ENCODE measurements at regions not wholly inside any gene's neighbourhood (a gene's known extent, or its start where the extent isn't known, plus 50 kb on each side); places are given as distances from the start of the nearest gene placed in this dataset.

GRCh38 chr5:143484601-143485000 lies 81.1 kb upstream of the NR3C1 start:
- Histone ChIP-seq H3K27me3 (no peaks in the 10 kb centered on the region), H3K27ac (no peak overlapping the region), H4K20me1 (no peaks in the 10 kb centered on the region), H3K9ac (no peak overlapping the region), H3K36me3 (no peaks in the 10 kb centered on the region), H3K9me3 (no peaks in the 10 kb centered on the region), H3K4me3 (no peak overlapping the region), H3K4me2 (no peak overlapping the region), H3K4me1 (no peaks in the 10 kb centered on the region)
- TF ChIP-seq Cebpa-rat (IDR thresholded peaks at IDR 0.05): no peak

GRCh38 chr5:143481697-143482531 lies 78.4 kb upstream of the NR3C1 start:
- no peak overlapping the region for H3K27ac ChIP-seq
- H3K36me3 ChIP-seq: no peaks in the 10 kb centered on the region
- H4K20me1 ChIP-seq: no peaks in the 10 kb centered on the region
- H3K4me2 ChIP-seq: no peak overlapping the region
- no peaks in the 10 kb centered on the region for H3K4me1 ChIP-seq
- H3K4me3 ChIP-seq: no peak overlapping the region
- no peaks in the 10 kb centered on the region for H3K27me3 ChIP-seq
- TF ChIP-seq Cebpa-rat (IDR thresholded peaks at IDR 0.05): no peak
- no peaks in the 10 kb centered on the region for H3K9me3 ChIP-seq
- no peak overlapping the region for H3K9ac ChIP-seq

GRCh38 chr5:143480001-143480400 lies 76.5 kb upstream of the NR3C1 start:
- no peaks in the 10 kb centered on the region for H3K9me3 ChIP-seq
- H3K9ac ChIP-seq: no peak overlapping the region
- H3K27ac ChIP-seq: no peak overlapping the region
- no peak overlapping the region for H3K4me2 ChIP-seq
- H3K4me1 ChIP-seq: no peaks in the 10 kb centered on the region
- no peaks in the 10 kb centered on the region for H3K27me3 ChIP-seq
- H3K36me3 ChIP-seq: no peaks in the 10 kb centered on the region
- no peak overlapping the region for H3K4me3 ChIP-seq
- H4K20me1 ChIP-seq: no peaks in the 10 kb centered on the region
- TF ChIP-seq Cebpa-rat (IDR thresholded peaks at IDR 0.05): no peak

GRCh38 chr5:143479394-143479793 lies 75.9 kb upstream of the NR3C1 start:
- no peak overlapping the region for H3K27ac ChIP-seq
- H3K9ac ChIP-seq: no peak overlapping the region
- H4K20me1 ChIP-seq: no peaks in the 10 kb centered on the region
- no peaks in the 10 kb centered on the region for H3K9me3 ChIP-seq
- H3K27me3 ChIP-seq: no peaks in the 10 kb centered on the region
- H3K36me3 ChIP-seq: no peaks in the 10 kb centered on the region
- no peak for TF ChIP-seq Cebpa-rat (IDR thresholded peaks at IDR 0.05)
- no peak overlapping the region for H3K4me3 ChIP-seq
- no peaks in the 10 kb centered on the region for H3K4me1 ChIP-seq
- H3K4me2 ChIP-seq: no peak overlapping the region

GRCh38 chr5:143476601-143477211 lies 73.2 kb upstream of the NR3C1 start:
- Histone ChIP-seq H3K27me3 (no peaks in the 10 kb centered on the region), H3K9ac (no peak overlapping the region), H3K4me2 (no peak overlapping the region), H3K27ac (no peak overlapping the region), H3K36me3 (no peaks in the 10 kb centered on the region), H3K9me3 (no peaks in the 10 kb centered on the region), H4K20me1 (no peaks in the 10 kb centered on the region), H3K4me3 (no peak overlapping the region), H3K4me1 (no peaks in the 10 kb centered on the region)
- no peak for TF ChIP-seq Cebpa-rat (IDR thresholded peaks at IDR 0.05)

- Histone ChIP-seq H3K27me3 (no peaks in the 10 kb centered on the region), H3K4me2 (no peak overlapping the region), H3K4me1 (no peaks in the 10 kb centered on the region), H4K20me1 (no peaks in the 10 kb centered on the region), H3K9me3 (no peaks in the 10 kb centered on the region), H3K4me3 (no peak overlapping the region), H3K36me3 (no peaks in the 10 kb centered on the region), H3K27ac (no peak overlapping the region), H3K9ac (no peak overlapping the region)
- no peak for TF ChIP-seq Cebpa-rat (IDR thresholded peaks at IDR 0.05)
Measured at GRCh38 chr5:143474616-143475015, 71.1 kb upstream of the NR3C1 start.

- Histone ChIP-seq H3K27ac (no peak overlapping the region), H3K4me1 (no peaks in the 10 kb centered on the region), H3K9me3 (no peaks in the 10 kb centered on the region), H3K9ac (no peak overlapping the region), H3K4me2 (no peak overlapping the region), H3K4me3 (no peak overlapping the region), H3K36me3 (no peaks in the 10 kb centered on the region), H3K27me3 (no peaks in the 10 kb centered on the region), H4K20me1 (no peaks in the 10 kb centered on the region)
- no peak for TF ChIP-seq Cebpa-rat (IDR thresholded peaks at IDR 0.05)
Measured at GRCh38 chr5:143473481-143473880, 70.0 kb upstream of the NR3C1 start.

GRCh38 chr5:143472576-143472975 lies 69.1 kb upstream of the NR3C1 start:
- TF ChIP-seq Cebpa-rat (IDR thresholded peaks at IDR 0.05): no peak
- Histone ChIP-seq H3K9ac (no peak overlapping the region), H3K4me1 (no peaks in the 10 kb centered on the region), H3K4me2 (no peak overlapping the region), H3K4me3 (no peak overlapping the region), H3K27me3 (no peaks in the 10 kb centered on the region), H4K20me1 (no peaks in the 10 kb centered on the region), H3K36me3 (no peaks in the 10 kb centered on the region), H3K9me3 (no peaks in the 10 kb centered on the region), H3K27ac (no peak overlapping the region)

GRCh38 chr5:143471666-143472464 lies 68.4 kb upstream of the NR3C1 start:
- Histone ChIP-seq H3K4me1 (no peaks in the 10 kb centered on the region), H3K36me3 (no peaks in the 10 kb centered on the region), H3K27me3 (no peaks in the 10 kb centered on the region), H3K27ac (no peak overlapping the region), H3K9me3 (no peaks in the 10 kb centered on the region), H4K20me1 (no peaks in the 10 kb centered on the region), H3K4me3 (no peak overlapping the region), H3K9ac (no peak overlapping the region), H3K4me2 (no peak overlapping the region)
- no peak for TF ChIP-seq Cebpa-rat (IDR thresholded peaks at IDR 0.05)

- no peaks in the 10 kb centered on the region for H3K9me3 ChIP-seq
- TF ChIP-seq Cebpa-rat (IDR thresholded peaks at IDR 0.05): no peak
Measured at GRCh38 chr5:143471041-143471509, 67.6 kb upstream of the NR3C1 start.

More at GRCh38 chr5:143471041-143471509, 67.6 kb upstream of the NR3C1 start:
- H3K4me2 ChIP-seq: no peak overlapping the region
- no peak overlapping the region for H3K9ac ChIP-seq
- no peaks in the 10 kb centered on the region for H3K36me3 ChIP-seq
- no peaks in the 10 kb centered on the region for H3K27me3 ChIP-seq
- H3K4me3 ChIP-seq: no peak overlapping the region
- no peak overlapping the region for H3K27ac ChIP-seq
- no peaks in the 10 kb centered on the region for H4K20me1 ChIP-seq
- H3K4me1 ChIP-seq: no peaks in the 10 kb centered on the region
